PC-9 (cell line): ENCODE measurements at regions not wholly inside any gene's neighbourhood (a gene's known extent, or its start where the extent isn't known, plus 50 kb on each side); places are given as distances from the start of the nearest gene placed in this dataset.

ENCODE experiments used
- BruUV-seq: library from RNA; stranded (reverse); fragments of 400-500 nt; replicated peaks from 2 replicates; lab custom pipeline; 2021; lab: Mats Ljungman, UMichigan
- CTCF ChIA-PET: fragments of 300-600 bp; sonication (Branson Sonifier 250); formaldehyde crosslinking; loops from one replicate; lab custom pipeline; 2022; ENCODE audit warnings: antibody characterized with exemption; lab: Charles Lee
- POLR2A ChIA-PET: fragments of 300-600 bp; sonication (Branson Sonifier 250); formaldehyde crosslinking; loops from one replicate; lab custom pipeline; 2022; ENCODE audit warnings: antibody characterized with exemption; ENCODE audit not compliant: unreplicated experiment; lab: Charles Lee
- DNase-seq, 2 experiments: peaks; one replicate each; pipeline versions ENCODE4 v3.0.0 to v3.0.0-alpha.2; 2015 to 2022; ENCODE audit warnings: mixed read lengths in 1 of 2
- H2AFZ ChIP-seq: fragments of 200-600 bp; sonication (generic); 2 replicates; pipeline ENCODE4 v1.8.1; 2017; ENCODE audit warnings: antibody characterized with exemption
- H3F3A ChIP-seq: fragments of 200-600 bp; sonication (generic); 2 replicates; pipeline ENCODE4 v1.8.1; 2017; ENCODE audit warnings: antibody characterized with exemption, mild to moderate bottlenecking, low read depth; ENCODE audit not compliant: insufficient read depth
- H3K27ac ChIP-seq: fragments of 200-600 bp; sonication (generic); 2 replicates; pipeline ENCODE4 v1.6.1; 2016; ENCODE audit warnings: mixed run types
- H3K27me3 ChIP-seq: fragments of 200-600 bp; sonication (generic); 2 replicates; pipeline ENCODE4 v1.6.1; 2016; ENCODE audit warnings: low read depth, mixed run types; ENCODE audit not compliant: insufficient read depth
- H3K36me3 ChIP-seq: fragments of 200-600 bp; sonication (generic); 2 replicates; pipeline ENCODE4 v1.6.1; 2016; ENCODE audit warnings: low read depth, mixed run types
- H3K4me1 ChIP-seq: fragments of 200-600 bp; sonication (generic); replicated peaks from 2 replicates; pipeline ENCODE4 v1.6.1; 2016; ENCODE audit warnings: mixed run types; ENCODE audit not compliant: insufficient read depth
- H3K4me2 ChIP-seq: fragments of 200-600 bp; sonication (generic); 2 replicates; pipeline ENCODE4 v1.6.1; 2017; ENCODE audit warnings: mixed run types
- H3K4me3 ChIP-seq: fragments of 200-600 bp; sonication (generic); 2 replicates; pipeline ENCODE4 v1.6.1; 2016; ENCODE audit warnings: mixed run types
- H3K79me2 ChIP-seq: fragments of 200-600 bp; sonication (generic); 2 replicates; pipeline ENCODE4 v1.6.1; 2017; ENCODE audit warnings: low read depth, mixed run types
- H3K9me2 ChIP-seq: fragments of 200-600 bp; sonication (generic); 2 replicates; pipeline ENCODE4 v1.8.1; 2017; ENCODE audit warnings: mild to moderate bottlenecking; ENCODE audit not compliant: insufficient read depth
- H3K9me3 ChIP-seq: fragments of 200-600 bp; sonication (generic); 2 replicates; pipeline ENCODE4 v1.8.1; 2016; ENCODE audit warnings: low read depth; ENCODE audit not compliant: insufficient read depth
- H4K20me1 ChIP-seq: fragments of 200-600 bp; sonication (generic); 2 replicates; pipeline ENCODE4 v1.8.1; 2017; ENCODE audit not compliant: insufficient read depth
- CTCF ChIP-seq: fragments of 200-600 bp; sonication (generic); conservative IDR thresholded peaks from 2 replicates; pipeline ENCODE4 v1.6.1; 2017; ENCODE audit warnings: mixed run types, antibody characterized with exemption, mild to moderate bottlenecking, moderate library complexity
- EZH2 ChIP-seq: fragments of 200-600 bp; sonication (generic); IDR thresholded peaks from 2 replicates; pipeline ENCODE4 v1.8.0; 2017; ENCODE audit warnings: antibody characterized with exemption, low read depth
- intact Hi-C: fragments of 100-400 bp; cut with micrococcal nuclease; formaldehyde crosslinking; loops from one replicate; pipeline ENCODE4 v1.10.0; 2022; ENCODE audit not compliant: unreplicated experiment

GRCh38 chr15:25242957-25243799 is 195.6 kb downstream of the UBE3A start:
- Histone ChIP-seq H3K4me2 (no peak overlapping the region), H3K27me3 (no peaks in the 10 kb centered on the region), H3K9me2 (no peaks in the 10 kb centered on the region), H3K4me3 (no peak overlapping the region), H3K4me1 (no peaks in the 10 kb centered on the region), H3F3A (no peaks in the 10 kb centered on the region), H3K27ac (no peak overlapping the region), H2AFZ (no peak overlapping the region), H3K79me2 (no peaks in the 10 kb centered on the region), H3K9me3 (no peaks in the 10 kb centered on the region), H3K36me3 (no peaks in the 10 kb centered on the region), H4K20me1 (no peaks in the 10 kb centered on the region)
- intact Hi-C loops = no loop called here
- TF ChIP-seq CTCF (no peak), EZH2 (no peak)
- BruUV-seq = no TSS peak
- POLR2A ChIA-PET = no interaction called here
- CTCF ChIA-PET = no interaction called here
- no peak for DNase-seq

- no peak overlapping the region for H3K4me3 ChIP-seq
- TF ChIP-seq EZH2 = no peak
- TF ChIP-seq CTCF = no peak
- no peak overlapping the region for H3K4me2 ChIP-seq
- no peaks in the 10 kb centered on the region for H4K20me1 ChIP-seq
- H3K9me2 ChIP-seq = no peaks in the 10 kb centered on the region
- no TSS peak for BruUV-seq
- H3K4me1 ChIP-seq = no peaks in the 10 kb centered on the region
- no peaks in the 10 kb centered on the region for H3K9me3 ChIP-seq
- no peak for DNase-seq
- H3K36me3 ChIP-seq = no peaks in the 10 kb centered on the region
- no peaks in the 10 kb centered on the region for H3K27me3 ChIP-seq
- no peak overlapping the region for H3K27ac ChIP-seq
- H3K79me2 ChIP-seq = no peaks in the 10 kb centered on the region
- H2AFZ ChIP-seq = no peak overlapping the region
- POLR2A ChIA-PET = no interaction called here
- H3F3A ChIP-seq = no peaks in the 10 kb centered on the region
- intact Hi-C loops = no loop called here
- CTCF ChIA-PET = no interaction called here
These were observed 195.1 kb downstream of the UBE3A start for GRCh38 chr15:25243800-25244097.

- Histone ChIP-seq H3K9me2 (no peaks in the 10 kb centered on the region), H3K79me2 (no peaks in the 10 kb centered on the region), H2AFZ (no peak overlapping the region), H3K4me3 (no peak overlapping the region), H3K27ac (no peak overlapping the region), H3K4me1 (no peaks in the 10 kb centered on the region), H3K36me3 (no peaks in the 10 kb centered on the region), H3K9me3 (no peaks in the 10 kb centered on the region), H4K20me1 (no peaks in the 10 kb centered on the region), H3K27me3 (no peaks in the 10 kb centered on the region), H3K4me2 (no peak overlapping the region), H3F3A (no peaks in the 10 kb centered on the region)
- intact Hi-C loops = no loop called here
- ChIA-PET POLR2A (no interaction called here), CTCF (no interaction called here)
- no peak for TF ChIP-seq EZH2
- TF ChIP-seq CTCF = no peak
- no TSS peak for BruUV-seq
- no peak for DNase-seq
These were observed 193.9 kb downstream of the UBE3A start for GRCh38 chr15:25244731-25245585.
